ENCODE measurements at regions not wholly inside any gene's neighbourhood (a gene's known extent, or its start where the extent isn't known, plus 50 kb on each side); places are given as distances from the start of the nearest gene placed in this dataset.

DNA sequence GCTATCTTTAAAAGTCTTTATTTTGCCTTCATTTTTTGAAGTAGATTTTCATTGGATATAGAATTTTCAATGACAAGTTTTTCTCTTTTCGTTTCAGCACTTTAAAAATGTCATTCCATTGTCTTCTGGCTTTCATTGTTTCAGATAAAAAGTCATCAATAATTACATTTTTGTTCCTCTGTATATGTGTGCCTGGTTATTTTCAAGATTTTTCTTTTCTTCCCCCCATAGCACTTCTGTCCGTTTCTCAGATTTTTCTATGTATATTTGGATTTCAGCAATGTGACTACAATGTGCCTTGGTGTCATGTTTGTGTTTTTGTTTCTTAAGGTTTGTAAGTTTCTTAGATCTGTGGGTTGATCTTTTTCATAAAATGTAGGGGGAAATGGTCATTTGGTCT lies 66.3 kb upstream of the HSD17B12 start:
- no peak for TF ChIP-seq EZH2 (IDR thresholded peaks at IDR 0.05; ENCODE audit: low read length)
- TF ChIP-seq, protein P1, sequence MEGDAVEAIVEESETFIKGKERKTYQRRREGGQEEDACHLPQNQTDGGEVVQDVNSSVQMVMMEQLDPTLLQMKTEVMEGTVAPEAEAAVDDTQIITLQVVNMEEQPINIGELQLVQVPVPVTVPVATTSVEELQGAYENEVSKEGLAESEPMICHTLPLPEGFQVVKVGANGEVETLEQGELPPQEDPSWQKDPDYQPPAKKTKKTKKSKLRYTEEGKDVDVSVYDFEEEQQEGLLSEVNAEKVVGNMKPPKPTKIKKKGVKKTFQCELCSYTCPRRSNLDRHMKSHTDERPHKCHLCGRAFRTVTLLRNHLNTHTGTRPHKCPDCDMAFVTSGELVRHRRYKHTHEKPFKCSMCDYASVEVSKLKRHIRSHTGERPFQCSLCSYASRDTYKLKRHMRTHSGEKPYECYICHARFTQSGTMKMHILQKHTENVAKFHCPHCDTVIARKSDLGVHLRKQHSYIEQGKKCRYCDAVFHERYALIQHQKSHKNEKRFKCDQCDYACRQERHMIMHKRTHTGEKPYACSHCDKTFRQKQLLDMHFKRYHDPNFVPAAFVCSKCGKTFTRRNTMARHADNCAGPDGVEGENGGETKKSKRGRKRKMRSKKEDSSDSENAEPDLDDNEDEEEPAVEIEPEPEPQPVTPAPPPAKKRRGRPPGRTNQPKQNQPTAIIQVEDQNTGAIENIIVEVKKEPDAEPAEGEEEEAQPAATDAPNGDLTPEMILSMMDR (optimal IDR thresholded peaks at IDR 0.05 in 1 of 3, IDR thresholded peaks at IDR 0.05 in 1 of 3, conservative IDR thresholded peaks at IDR 0.05 in 1 of 3; ENCODE audit: extremely low read depth in 1 of 3, insufficient read depth in 2 of 3, low read length in 3 of 3), result no peak
- Histone ChIP-seq H3K9me1 (ENCODE audit: control insufficient read depth, extremely low read depth, insufficient read depth, low read length) (no peaks in the 10 kb centered on the region), H3K4me1 (ENCODE audit: control insufficient read depth, extremely low read depth, insufficient read depth, low read length) (no peaks in the 10 kb centered on the region), H3K9me3 (ENCODE audit: control insufficient read depth, low read depth, low read length) (no peaks in the 10 kb centered on the region), H3K27ac (ENCODE audit: control insufficient read depth, insufficient read depth, low read length) (no peak overlapping the region), H4K20me1 (ENCODE audit: control insufficient read depth, extremely low read depth, insufficient read depth, low read length) (no peaks in the 10 kb centered on the region), H2AFZ (ENCODE audit: control insufficient read depth, low read length) (no peak overlapping the region), H3K9ac (ENCODE audit: control insufficient read depth, extremely low read depth, insufficient read depth, low read length) (no peak overlapping the region), H3K4me2 (ENCODE audit: control insufficient read depth, extremely low read depth, insufficient read depth, low read depth, low read length) (no peak overlapping the region), H3K4me3 (ENCODE audit: control insufficient read depth in 2 of 3, extremely low read depth in 1 of 3, insufficient read depth in 2 of 3, low read depth in 1 of 3, low read length in 3 of 3) (no peak overlapping the region), H3K36me3 (ENCODE audit: control insufficient read depth in 2 of 2, extremely low read depth in 1 of 2, insufficient read depth in 2 of 2, low read length in 2 of 2) (no peaks in the 10 kb centered on the region), H3K79me2 (ENCODE audit: control insufficient read depth, insufficient read depth, low read length) (no peaks in the 10 kb centered on the region), H3K27me3 (ENCODE audit: control insufficient read depth, extremely low read depth, insufficient read depth, low read length) (no peaks in the 10 kb centered on the region)
- dilution Hi-C loops (cut with MboI; ENCODE audit: extremely low pct_ligation_motif_present, low sequenced_read_pairs), result no loop called here
- FAIRE-seq, result no peak
- no peak for DNase-seq (ENCODE audit: low read depth, low spot score)

DNA sequence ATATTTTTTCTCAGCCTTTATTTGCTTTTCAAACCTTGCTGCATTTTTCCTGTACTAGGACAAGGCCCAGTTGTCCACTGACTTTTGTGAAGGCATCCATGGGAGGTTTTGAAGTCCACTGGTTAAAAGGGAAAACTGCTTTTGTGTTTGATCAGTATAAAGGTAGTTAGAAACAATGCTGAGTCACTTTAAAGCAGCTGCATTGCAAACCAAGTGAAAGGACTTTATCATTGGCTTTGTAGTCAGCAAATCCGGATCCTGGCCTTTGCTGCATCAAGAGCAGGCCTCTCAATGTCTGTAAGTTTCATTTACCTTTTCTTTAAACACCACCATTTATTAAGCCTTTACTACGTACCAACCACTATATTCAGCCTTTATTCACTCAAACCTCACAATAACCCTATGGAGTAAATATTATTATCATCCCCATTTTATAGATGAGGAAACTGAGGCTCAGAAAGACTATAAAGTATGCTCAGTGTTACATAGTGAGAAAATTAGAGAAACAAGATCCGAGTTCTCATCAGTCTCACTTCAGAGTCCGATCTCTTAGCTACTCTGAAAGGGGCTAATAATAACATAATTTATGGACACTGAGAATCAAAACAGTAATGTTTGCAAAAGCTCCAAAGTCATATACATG lies 60.6 kb upstream of the HSD17B12 start:
- TF ChIP-seq EZH2 (IDR thresholded peaks at IDR 0.05; ENCODE audit: low read length), result no peak
- TF ChIP-seq, protein P1 (optimal IDR thresholded peaks at IDR 0.05 in 1 of 3, IDR thresholded peaks at IDR 0.05 in 1 of 3, conservative IDR thresholded peaks at IDR 0.05 in 1 of 3; ENCODE audit: extremely low read depth in 1 of 3, insufficient read depth in 2 of 3, low read length in 3 of 3), result no peak
- FAIRE-seq, result no peak
- H3K27ac ChIP-seq (ENCODE audit: control insufficient read depth, insufficient read depth, low read length), result no peak overlapping the region

More for the DNA sequence above, 60.6 kb upstream of the HSD17B12 start:
- Histone ChIP-seq H3K27me3 (ENCODE audit: control insufficient read depth, extremely low read depth, insufficient read depth, low read length) (no peaks in the 10 kb centered on the region), H3K9me1 (ENCODE audit: control insufficient read depth, extremely low read depth, insufficient read depth, low read length) (no peaks in the 10 kb centered on the region), H3K9ac (ENCODE audit: control insufficient read depth, extremely low read depth, insufficient read depth, low read length) (no peak overlapping the region), H3K79me2 (ENCODE audit: control insufficient read depth, insufficient read depth, low read length) (no peaks in the 10 kb centered on the region), H3K4me1 (ENCODE audit: control insufficient read depth, extremely low read depth, insufficient read depth, low read length) (no peaks in the 10 kb centered on the region), H3K36me3 (ENCODE audit: control insufficient read depth in 2 of 2, extremely low read depth in 1 of 2, insufficient read depth in 2 of 2, low read length in 2 of 2) (no peaks in the 10 kb centered on the region), H3K4me3 (ENCODE audit: control insufficient read depth in 2 of 3, extremely low read depth in 1 of 3, insufficient read depth in 2 of 3, low read depth in 1 of 3, low read length in 3 of 3) (no peak overlapping the region), H3K9me3 (ENCODE audit: control insufficient read depth, low read depth, low read length) (no peaks in the 10 kb centered on the region), H4K20me1 (ENCODE audit: control insufficient read depth, extremely low read depth, insufficient read depth, low read length) (no peaks in the 10 kb centered on the region), H2AFZ (ENCODE audit: control insufficient read depth, low read length) (no peak overlapping the region), H3K4me2 (ENCODE audit: control insufficient read depth, extremely low read depth, insufficient read depth, low read depth, low read length) (no peak overlapping the region)
- no peak for DNase-seq (ENCODE audit: low read depth, low spot score)
- dilution Hi-C loops (cut with MboI; ENCODE audit: extremely low pct_ligation_motif_present, low sequenced_read_pairs), result no loop called here

Data from keratinocyte (primary cell).